ENCODE measurements at regions not wholly inside any gene's neighbourhood (a gene's known extent, or its start where the extent isn't known, plus 50 kb on each side); places are given as distances from the start of the nearest gene placed in this dataset.

GRCh38 chr14:87732562-87732961 is 260.4 kb downstream of the GALC start:
- Histone ChIP-seq H3K4me1 (ENCODE audit: insufficient read depth, low read length) (no peaks in the 10 kb centered on the region), H3K36me3 (ENCODE audit: insufficient read depth, low read length) (no peaks in the 10 kb centered on the region), H3K9me3 (ENCODE audit: control insufficient read depth, insufficient read depth, low read length) (no peaks in the 10 kb centered on the region), H3K9ac (ENCODE audit: low read depth, low read length) (no peak overlapping the region)

GRCh38 chr14:87725318-87725717 is 267.7 kb downstream of the GALC start:
- no peaks in the 10 kb centered on the region for H3K9me3 ChIP-seq (ENCODE audit: control insufficient read depth, insufficient read depth, low read length)
- no peaks in the 10 kb centered on the region for H3K4me1 ChIP-seq (ENCODE audit: insufficient read depth, low read length)
- H3K36me3 ChIP-seq (ENCODE audit: insufficient read depth, low read length), result no peaks in the 10 kb centered on the region
- no peak overlapping the region for H3K9ac ChIP-seq (ENCODE audit: low read depth, low read length)

- Histone ChIP-seq H3K36me3 (ENCODE audit: insufficient read depth, low read length) (no peaks in the 10 kb centered on the region), H3K9ac (ENCODE audit: low read depth, low read length) (no peak overlapping the region), H3K9me3 (ENCODE audit: control insufficient read depth, insufficient read depth, low read length) (no peaks in the 10 kb centered on the region; the same call in 1 of the 2 replicates), H3K4me1 (ENCODE audit: insufficient read depth, low read length) (no peaks in the 10 kb centered on the region)
Observed at GRCh38 chr14:87712396-87713090, 280.4 kb downstream of the GALC start.

GRCh38 chr14:87705439-87705896 is 287.5 kb downstream of the GALC start:
- Histone ChIP-seq H3K9ac (ENCODE audit: low read depth, low read length) (no peak overlapping the region), H3K9me3 (ENCODE audit: control insufficient read depth, insufficient read depth, low read length) (no peaks in the 10 kb centered on the region), H3K36me3 (ENCODE audit: insufficient read depth, low read length) (no peaks in the 10 kb centered on the region), H3K4me1 (ENCODE audit: insufficient read depth, low read length) (no peaks in the 10 kb centered on the region)

GRCh38 chr14:87698481-87698880 is 294.5 kb downstream of the GALC start:
- H3K9me3 ChIP-seq (ENCODE audit: control insufficient read depth, insufficient read depth, low read length), result no peaks in the 10 kb centered on the region
- H3K4me1 ChIP-seq (ENCODE audit: insufficient read depth, low read length), result no peaks in the 10 kb centered on the region
- H3K9ac ChIP-seq (ENCODE audit: low read depth, low read length), result no peak overlapping the region
- H3K36me3 ChIP-seq (ENCODE audit: insufficient read depth, low read length), result no peaks in the 10 kb centered on the region

GRCh38 chr14:87696485-87696884 is 296.5 kb downstream of the GALC start:
- no peaks in the 10 kb centered on the region for H3K9me3 ChIP-seq (ENCODE audit: control insufficient read depth, insufficient read depth, low read length)
- H3K9ac ChIP-seq (ENCODE audit: low read depth, low read length), result no peak overlapping the region
- no peaks in the 10 kb centered on the region for H3K36me3 ChIP-seq (ENCODE audit: insufficient read depth, low read length)
- no peaks in the 10 kb centered on the region for H3K4me1 ChIP-seq (ENCODE audit: insufficient read depth, low read length)

DNA sequence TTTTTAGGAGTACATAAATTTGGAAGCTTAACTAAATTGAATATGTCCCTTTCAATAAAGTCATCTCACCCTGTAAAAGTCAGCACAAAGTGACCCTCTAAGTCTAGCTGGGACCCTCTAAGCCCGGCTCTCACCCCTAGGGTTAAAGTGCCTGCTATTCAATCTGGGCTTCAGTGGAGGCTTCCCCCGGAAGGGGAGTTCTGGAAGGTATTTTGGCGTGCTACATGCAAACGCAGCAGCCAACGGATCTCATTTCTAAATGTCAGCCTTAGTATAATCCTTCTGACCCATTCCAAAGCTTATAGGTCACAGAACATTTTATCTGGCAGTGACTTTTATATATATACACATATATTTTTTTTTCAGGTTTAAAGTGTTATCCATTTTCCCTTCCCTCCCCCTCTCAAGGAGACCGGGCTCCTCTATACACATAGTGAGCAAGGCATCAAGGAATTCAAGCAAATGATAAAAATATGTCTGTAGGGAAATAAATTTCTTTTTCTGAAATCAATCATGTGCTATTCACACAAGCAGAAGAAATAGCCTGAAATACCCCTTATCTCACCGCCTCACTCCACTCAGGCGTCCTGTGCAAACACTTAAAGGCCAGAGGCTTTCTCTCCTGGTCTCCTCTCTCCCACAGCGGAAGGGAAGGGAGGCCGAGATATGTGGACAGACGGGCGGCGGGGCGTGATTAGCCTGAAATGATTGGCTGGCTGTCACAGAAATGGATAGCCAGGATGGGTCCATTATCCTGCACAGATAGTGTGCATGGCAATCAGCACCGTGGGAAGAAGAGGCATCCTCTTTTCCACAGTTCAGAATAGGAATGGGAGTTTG is 301.7 kb downstream of the GALC start:
- no peaks in the 10 kb centered on the region for H3K9me3 ChIP-seq (ENCODE audit: control insufficient read depth, insufficient read depth, low read length)
- no peak overlapping the region for H3K9ac ChIP-seq (ENCODE audit: low read depth, low read length)
- no peaks in the 10 kb centered on the region for H3K36me3 ChIP-seq (ENCODE audit: insufficient read depth, low read length)
- H3K4me1 ChIP-seq (ENCODE audit: insufficient read depth, low read length), result no peaks in the 10 kb centered on the region

GRCh38 chr14:87690076-87690613 is 302.8 kb downstream of the GALC start:
- H3K36me3 ChIP-seq (ENCODE audit: insufficient read depth, low read length), result no peaks in the 10 kb centered on the region
- H3K9me3 ChIP-seq (ENCODE audit: control insufficient read depth, insufficient read depth, low read length), result no peaks in the 10 kb centered on the region
- H3K9ac ChIP-seq (ENCODE audit: low read depth, low read length), result no peak overlapping the region
- no peaks in the 10 kb centered on the region for H3K4me1 ChIP-seq (ENCODE audit: insufficient read depth, low read length)

DNA sequence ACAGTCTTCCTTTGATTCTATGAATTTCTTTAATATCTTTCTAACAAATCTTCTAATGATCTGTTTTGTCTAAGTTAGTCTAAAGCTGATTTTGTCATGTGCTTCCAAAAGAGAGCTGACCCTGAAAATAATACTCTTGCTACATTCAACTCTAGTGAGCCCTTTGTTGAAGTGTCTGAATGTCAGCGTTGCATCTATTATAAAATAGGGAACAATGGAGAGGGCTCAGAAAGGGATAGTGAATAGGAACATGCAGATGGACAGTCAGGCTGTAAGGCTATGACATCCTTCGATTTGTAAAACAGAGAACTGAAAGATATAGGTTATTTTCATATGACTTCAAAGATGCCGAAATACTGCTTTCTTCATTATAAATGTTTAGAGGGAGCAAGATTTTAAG is 304.5 kb downstream of the GALC start:
- Histone ChIP-seq H3K36me3 (ENCODE audit: insufficient read depth, low read length) (no peaks in the 10 kb centered on the region), H3K9ac (ENCODE audit: low read depth, low read length) (no peak overlapping the region), H3K4me1 (ENCODE audit: insufficient read depth, low read length) (no peaks in the 10 kb centered on the region), H3K9me3 (ENCODE audit: control insufficient read depth, insufficient read depth, low read length) (no peaks in the 10 kb centered on the region)

GRCh38 chr14:87687420-87687819 is 305.6 kb downstream of the GALC start:
- H3K36me3 ChIP-seq (ENCODE audit: insufficient read depth, low read length), result no peaks in the 10 kb centered on the region
- no peaks in the 10 kb centered on the region for H3K4me1 ChIP-seq (ENCODE audit: insufficient read depth, low read length)
- no peaks in the 10 kb centered on the region for H3K9me3 ChIP-seq (ENCODE audit: control insufficient read depth, insufficient read depth, low read length)
- no peak overlapping the region for H3K9ac ChIP-seq (ENCODE audit: low read depth, low read length)

DNA sequence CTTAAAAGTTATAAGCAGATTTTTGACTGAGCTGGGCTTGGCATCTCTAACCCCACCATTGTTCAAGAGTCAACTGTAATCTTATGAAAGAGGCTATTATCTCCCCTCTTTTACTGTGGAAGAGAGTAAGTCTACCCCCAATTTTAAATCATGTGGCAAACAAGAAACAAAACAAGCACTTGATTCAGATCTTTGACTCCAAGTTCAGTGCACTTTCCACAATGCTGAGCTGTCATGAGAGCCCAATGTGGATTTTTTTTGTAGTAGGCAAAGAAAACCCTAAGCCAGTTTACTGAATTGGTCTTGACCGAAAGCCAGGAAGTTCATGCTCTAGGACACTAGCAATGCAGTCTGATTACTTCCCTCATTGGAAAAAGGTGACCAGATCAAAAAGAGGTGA is 306.2 kb downstream of the GALC start:
- no peak overlapping the region for H3K9ac ChIP-seq (ENCODE audit: low read depth, low read length)
- H3K9me3 ChIP-seq (ENCODE audit: control insufficient read depth, insufficient read depth, low read length), result no peaks in the 10 kb centered on the region
- no peaks in the 10 kb centered on the region for H3K36me3 ChIP-seq (ENCODE audit: insufficient read depth, low read length)
- no peaks in the 10 kb centered on the region for H3K4me1 ChIP-seq (ENCODE audit: insufficient read depth, low read length)

- H3K36me3 ChIP-seq (ENCODE audit: insufficient read depth, low read length), result no peaks in the 10 kb centered on the region
- H3K9ac ChIP-seq (ENCODE audit: low read depth, low read length), result no peak overlapping the region
- no peaks in the 10 kb centered on the region for H3K9me3 ChIP-seq (ENCODE audit: control insufficient read depth, insufficient read depth, low read length)
- no peaks in the 10 kb centered on the region for H3K4me1 ChIP-seq (ENCODE audit: insufficient read depth, low read length)
Observed at GRCh38 chr14:87679866-87680265, 313.1 kb downstream of the GALC start.

GRCh38 chr14:87678624-87679023 is 314.4 kb downstream of the GALC start:
- Histone ChIP-seq H3K9me3 (ENCODE audit: control insufficient read depth, insufficient read depth, low read length) (no peaks in the 10 kb centered on the region), H3K36me3 (ENCODE audit: insufficient read depth, low read length) (no peaks in the 10 kb centered on the region), H3K9ac (ENCODE audit: low read depth, low read length) (no peak overlapping the region), H3K4me1 (ENCODE audit: insufficient read depth, low read length) (no peaks in the 10 kb centered on the region)

- Histone ChIP-seq H3K9me3 (ENCODE audit: control insufficient read depth, insufficient read depth, low read length) (no peaks in the 10 kb centered on the region), H3K9ac (ENCODE audit: low read depth, low read length) (no peak overlapping the region), H3K4me1 (ENCODE audit: insufficient read depth, low read length) (no peaks in the 10 kb centered on the region), H3K36me3 (ENCODE audit: insufficient read depth, low read length) (no peaks in the 10 kb centered on the region)
Observed at GRCh38 chr14:87676814-87677437, 316.1 kb downstream of the GALC start.

All from ES-I3 (cell line).